ENCODE measurements at regions not wholly inside any gene's neighbourhood (a gene's known extent, or its start where the extent isn't known, plus 50 kb on each side); places are given as distances from the start of the nearest gene placed in this dataset.

- no peak for TF ChIP-seq CTCF (IDR thresholded peaks at IDR 0.05; ENCODE audit: unreplicated experiment in 3 of 3)
- no peaks in the 10 kb centered on the region for H3K27me3 Mint-ChIP-seq (ENCODE audit: low read depth)
- H3K4me3 Mint-ChIP-seq, result no peak overlapping the region
- H3K36me3 Mint-ChIP-seq (ENCODE audit: low read depth), result no peaks in the 10 kb centered on the region
- no peaks in the 10 kb centered on the region for H3K4me1 Mint-ChIP-seq
- H3K27ac Mint-ChIP-seq, result no peak overlapping the region
- H3K9me3 Mint-ChIP-seq, result no peaks in the 10 kb centered on the region
Observed at GRCh38 chr12:102682366-102683289, 202.3 kb upstream of the IGF1 start.

GRCh38 chr12:102681747-102682146 lies 201.4 kb upstream of the IGF1 start:
- Mint-ChIP-seq H3K27ac (no peak overlapping the region), H3K9me3 (no peaks in the 10 kb centered on the region), H3K4me1 (no peaks in the 10 kb centered on the region), H3K27me3 (ENCODE audit: low read depth) (no peaks in the 10 kb centered on the region), H3K36me3 (ENCODE audit: low read depth) (no peaks in the 10 kb centered on the region), H3K4me3 (no peak overlapping the region)
- no peak for TF ChIP-seq CTCF (IDR thresholded peaks at IDR 0.05; ENCODE audit: unreplicated experiment in 3 of 3)

DNA sequence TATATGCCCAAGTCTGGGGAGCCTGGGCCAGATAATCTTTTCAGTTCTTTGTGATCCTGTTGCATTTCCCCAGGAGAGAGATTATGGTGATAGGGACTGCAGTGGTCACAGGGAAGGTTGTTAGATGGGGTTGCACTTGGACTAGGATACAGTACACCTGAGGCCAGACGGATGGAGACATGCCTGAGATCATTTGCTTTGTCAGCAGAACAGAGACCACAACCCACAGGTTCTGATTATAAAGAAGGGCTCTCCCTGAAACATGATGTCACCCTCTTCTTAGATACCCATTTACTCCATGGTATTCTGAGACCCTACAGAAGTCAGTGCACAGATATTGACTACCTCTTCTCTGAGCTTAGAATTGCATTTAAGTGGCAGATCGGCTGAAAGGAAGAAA lies 200.9 kb upstream of the IGF1 start:
- Mint-ChIP-seq H3K4me1 (no peaks in the 10 kb centered on the region), H3K27ac (no peak overlapping the region), H3K27me3 (ENCODE audit: low read depth) (no peaks in the 10 kb centered on the region), H3K9me3 (peaks cover 4% of the 10 kb centered on the region), H3K4me3 (no peak overlapping the region), H3K36me3 (ENCODE audit: low read depth) (no peaks in the 10 kb centered on the region)
- no peak for TF ChIP-seq CTCF (IDR thresholded peaks at IDR 0.05; ENCODE audit: unreplicated experiment in 3 of 3)

DNA sequence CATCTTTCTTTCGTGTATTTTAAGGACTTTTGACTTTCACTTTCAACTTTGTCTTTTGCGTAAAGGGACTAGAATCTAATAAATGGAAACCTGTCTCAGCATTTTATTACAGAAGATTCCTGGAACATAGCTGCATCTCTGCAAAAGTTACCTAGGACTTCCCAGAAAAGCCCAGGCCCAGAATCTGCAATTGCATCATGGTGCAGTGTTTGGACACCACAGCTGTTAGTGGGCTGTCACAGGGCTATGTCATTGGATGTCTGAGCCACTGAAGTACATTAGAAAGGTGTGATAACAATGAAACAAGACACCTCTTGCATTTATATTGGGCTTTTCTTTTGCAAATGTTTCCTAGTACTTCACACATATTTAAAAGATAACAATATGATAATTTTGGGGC lies 199.9 kb upstream of the IGF1 start:
- peaks cover 10% of the 10 kb centered on the region for H3K9me3 Mint-ChIP-seq
- no peak overlapping the region for H3K27ac Mint-ChIP-seq
- no peak overlapping the region for H3K4me3 Mint-ChIP-seq
- no peak for TF ChIP-seq CTCF (IDR thresholded peaks at IDR 0.05; ENCODE audit: unreplicated experiment in 3 of 3)
- no peaks in the 10 kb centered on the region for H3K36me3 Mint-ChIP-seq (ENCODE audit: low read depth)
- no peaks in the 10 kb centered on the region for H3K4me1 Mint-ChIP-seq
- H3K27me3 Mint-ChIP-seq (ENCODE audit: low read depth), result no peaks in the 10 kb centered on the region

DNA sequence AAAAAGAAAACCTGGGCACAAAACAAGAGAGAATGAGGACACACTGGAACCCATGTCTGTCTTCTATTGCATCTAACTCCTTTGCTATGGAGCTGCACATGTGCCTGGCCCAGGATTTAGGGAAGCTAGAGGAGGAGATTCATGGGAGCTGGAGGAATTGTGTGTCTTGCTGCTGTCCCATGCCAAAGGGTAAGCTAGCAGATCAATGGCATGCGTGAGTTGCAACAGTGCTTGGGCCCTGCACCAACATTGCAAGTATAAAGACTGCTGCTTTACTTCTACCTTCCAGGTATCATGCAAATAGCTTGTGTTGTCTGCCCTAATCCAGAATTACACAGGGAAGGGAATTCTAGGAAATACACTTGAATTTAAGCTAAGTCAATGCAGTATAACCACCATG lies 196.4 kb upstream of the IGF1 start:
- Mint-ChIP-seq H3K27me3 (ENCODE audit: low read depth) (no peaks in the 10 kb centered on the region), H3K4me3 (no peak overlapping the region), H3K4me1 (no peaks in the 10 kb centered on the region)

More for the DNA sequence above, 196.4 kb upstream of the IGF1 start:
- peaks cover 3% of the 10 kb centered on the region for H3K36me3 Mint-ChIP-seq (ENCODE audit: low read depth)
- H3K27ac Mint-ChIP-seq, result no peak overlapping the region
- no peak for TF ChIP-seq CTCF (IDR thresholded peaks at IDR 0.05; ENCODE audit: unreplicated experiment in 3 of 3)
- H3K9me3 Mint-ChIP-seq, result peaks cover 28% of the 10 kb centered on the region
